ENCODE measurements at regions not wholly inside any gene's neighbourhood (a gene's known extent, or its start where the extent isn't known, plus 50 kb on each side); places are given as distances from the start of the nearest gene placed in this dataset.

DNA sequence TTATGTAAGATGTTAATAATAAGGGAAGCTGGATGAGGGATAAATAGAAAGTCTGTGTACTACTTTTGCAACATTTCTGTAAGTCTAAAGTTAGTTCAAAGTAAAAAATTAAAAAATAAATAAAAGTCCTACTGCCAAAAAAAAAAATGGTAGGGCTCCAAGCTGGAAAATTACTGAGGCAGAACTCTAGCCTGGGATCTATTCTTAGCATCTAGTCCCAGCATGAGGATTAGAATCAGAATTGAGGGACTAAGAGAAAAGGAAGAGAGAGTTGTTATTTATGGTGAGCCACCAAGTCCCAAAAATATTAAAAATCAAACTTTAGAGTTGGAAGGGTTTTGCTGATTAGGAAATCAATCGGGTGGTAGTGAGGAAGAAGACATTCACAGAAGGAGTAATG, 110.3 kb downstream of the CYB561 start:
- TF ChIP-seq EP300 (IDR thresholded peaks at IDR 0.05), result no peak
- TF ChIP-seq, protein P1, sequence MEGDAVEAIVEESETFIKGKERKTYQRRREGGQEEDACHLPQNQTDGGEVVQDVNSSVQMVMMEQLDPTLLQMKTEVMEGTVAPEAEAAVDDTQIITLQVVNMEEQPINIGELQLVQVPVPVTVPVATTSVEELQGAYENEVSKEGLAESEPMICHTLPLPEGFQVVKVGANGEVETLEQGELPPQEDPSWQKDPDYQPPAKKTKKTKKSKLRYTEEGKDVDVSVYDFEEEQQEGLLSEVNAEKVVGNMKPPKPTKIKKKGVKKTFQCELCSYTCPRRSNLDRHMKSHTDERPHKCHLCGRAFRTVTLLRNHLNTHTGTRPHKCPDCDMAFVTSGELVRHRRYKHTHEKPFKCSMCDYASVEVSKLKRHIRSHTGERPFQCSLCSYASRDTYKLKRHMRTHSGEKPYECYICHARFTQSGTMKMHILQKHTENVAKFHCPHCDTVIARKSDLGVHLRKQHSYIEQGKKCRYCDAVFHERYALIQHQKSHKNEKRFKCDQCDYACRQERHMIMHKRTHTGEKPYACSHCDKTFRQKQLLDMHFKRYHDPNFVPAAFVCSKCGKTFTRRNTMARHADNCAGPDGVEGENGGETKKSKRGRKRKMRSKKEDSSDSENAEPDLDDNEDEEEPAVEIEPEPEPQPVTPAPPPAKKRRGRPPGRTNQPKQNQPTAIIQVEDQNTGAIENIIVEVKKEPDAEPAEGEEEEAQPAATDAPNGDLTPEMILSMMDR (IDR thresholded peaks at IDR 0.05), result no peak
- TF ChIP-seq HOXA7 (CRISPR knock-in tag; IDR thresholded peaks at IDR 0.05), result no peak
- TF ChIP-seq, protein P2, sequence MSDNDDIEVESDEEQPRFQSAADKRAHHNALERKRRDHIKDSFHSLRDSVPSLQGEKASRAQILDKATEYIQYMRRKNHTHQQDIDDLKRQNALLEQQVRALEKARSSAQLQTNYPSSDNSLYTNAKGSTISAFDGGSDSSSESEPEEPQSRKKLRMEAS (IDR thresholded peaks at IDR 0.05), result no peak
- no peak for TF ChIP-seq ZC3H11A (IDR thresholded peaks at IDR 0.05)
- TF ChIP-seq ESRRA (IDR thresholded peaks at IDR 0.05; ENCODE audit: borderline replicate concordance, low read length), result no peak
- TF ChIP-seq, protein P3, sequence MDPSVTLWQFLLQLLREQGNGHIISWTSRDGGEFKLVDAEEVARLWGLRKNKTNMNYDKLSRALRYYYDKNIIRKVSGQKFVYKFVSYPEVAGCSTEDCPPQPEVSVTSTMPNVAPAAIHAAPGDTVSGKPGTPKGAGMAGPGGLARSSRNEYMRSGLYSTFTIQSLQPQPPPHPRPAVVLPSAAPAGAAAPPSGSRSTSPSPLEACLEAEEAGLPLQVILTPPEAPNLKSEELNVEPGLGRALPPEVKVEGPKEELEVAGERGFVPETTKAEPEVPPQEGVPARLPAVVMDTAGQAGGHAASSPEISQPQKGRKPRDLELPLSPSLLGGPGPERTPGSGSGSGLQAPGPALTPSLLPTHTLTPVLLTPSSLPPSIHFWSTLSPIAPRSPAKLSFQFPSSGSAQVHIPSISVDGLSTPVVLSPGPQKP (IDR thresholded peaks at IDR 0.05; ENCODE audit: low read depth, low read length), result no peak
- no peak for TF ChIP-seq POLR2A (IDR thresholded peaks at IDR 0.05; ENCODE audit: low read length)
- no peak for TF ChIP-seq RFX5 (IDR thresholded peaks at IDR 0.05)
- TF ChIP-seq KDM1A (IDR thresholded peaks at IDR 0.05; ENCODE audit: low read depth), result no peak

All from A549 (cell line).